H9 (cell line): ENCODE measurements at regions not wholly inside any gene's neighbourhood (a gene's known extent, or its start where the extent isn't known, plus 50 kb on each side); places are given as distances from the start of the nearest gene placed in this dataset.

Experiments
- DNase-seq: peaks from one replicate; pipeline ENCODE4 v3.0.0-alpha.2; 2017
- H2AFZ ChIP-seq: one replicate; pipeline ENCODE4 v1.6.1; 2013; ENCODE audit warnings: mild to moderate bottlenecking, low read length, control low read depth, moderate library complexity
- H2AK5ac ChIP-seq: 2 replicates; pipeline ENCODE4 v1.6.1; 2013; ENCODE audit warnings: low read length, control low read depth, mixed read lengths; ENCODE audit not compliant: insufficient read length
- H2BK120ac ChIP-seq: one replicate; pipeline ENCODE4 v1.6.1; 2013; ENCODE audit warnings: low read depth, mild to moderate bottlenecking, low read length, control low read depth, inconsistent platforms; ENCODE audit not compliant: poor library complexity, severe bottlenecking
- H2BK12ac ChIP-seq: 2 replicates; pipeline ENCODE4 v1.6.1; 2013; ENCODE audit warnings: low read length, control low read depth, mixed read lengths, low read depth; ENCODE audit not compliant: insufficient read length
- H2BK15ac ChIP-seq: 2 replicates; pipeline ENCODE4 v1.6.1; 2013; ENCODE audit warnings: low read depth, low read length, control low read depth
- H2BK20ac ChIP-seq: one replicate; pipeline ENCODE4 v1.6.1; 2013; ENCODE audit warnings: low read depth, mild to moderate bottlenecking, low read length, control low read depth, inconsistent platforms; ENCODE audit not compliant: poor library complexity, severe bottlenecking
- H2BK5ac ChIP-seq: 2 replicates; pipeline ENCODE4 v1.6.1; 2013; ENCODE audit warnings: low read length, control low read depth, mixed read lengths; ENCODE audit not compliant: insufficient read length
- H3K14ac ChIP-seq: 2 replicates; pipeline ENCODE4 v1.6.1; 2013; ENCODE audit warnings: low read length, control low read depth; ENCODE audit not compliant: insufficient read depth
- H3K18ac ChIP-seq: 2 replicates; pipeline ENCODE4 v1.6.1; 2013; ENCODE audit warnings: low read depth, mild to moderate bottlenecking, mixed read lengths, low read length, control low read depth; ENCODE audit not compliant: insufficient read length
- H3K23ac ChIP-seq: 2 replicates; pipeline ENCODE4 v1.6.1; 2013; ENCODE audit warnings: low read length, control low read depth, mixed read lengths, low read depth; ENCODE audit not compliant: insufficient read length
- H3K23me2 ChIP-seq: 2 replicates; pipeline ENCODE4 v1.6.1; 2013; ENCODE audit warnings: low read depth, mild to moderate bottlenecking, mixed read lengths, low read length, control low read depth; ENCODE audit not compliant: insufficient read length, poor library complexity, severe bottlenecking
- H3K27ac ChIP-seq: 2 replicates; pipeline ENCODE4 v1.5.1; 2013; ENCODE audit warnings: low read length, control low read depth, mixed read lengths, low read depth; ENCODE audit not compliant: insufficient read length
- H3K27me3 ChIP-seq: 2 replicates; pipeline ENCODE4 v1.6.1; 2013; ENCODE audit warnings: low read length, control low read depth, inconsistent platforms; ENCODE audit not compliant: insufficient read depth
- H3K4ac ChIP-seq: 2 replicates; pipeline ENCODE4 v1.6.1; 2013; ENCODE audit warnings: low read depth, mild to moderate bottlenecking, control low read depth, inconsistent platforms, low read length, moderate library complexity
- H3K4me1 ChIP-seq: 2 replicates; pipeline ENCODE4 v1.6.1; 2013; ENCODE audit warnings: low read length, control low read depth, inconsistent platforms; ENCODE audit not compliant: insufficient read depth
- H3K4me2 ChIP-seq: 2 replicates; pipeline ENCODE4 v1.6.1; 2013; ENCODE audit warnings: low read length, control low read depth, mixed read lengths; ENCODE audit not compliant: insufficient read length, insufficient read depth
- H3K56ac ChIP-seq: 2 replicates; pipeline ENCODE4 v1.6.1; 2013; ENCODE audit warnings: low read depth, mild to moderate bottlenecking, mixed read lengths, low read length, control low read depth; ENCODE audit not compliant: insufficient read length
- H3K79me1 ChIP-seq: 2 replicates; pipeline ENCODE4 v1.6.1; 2013; ENCODE audit warnings: low read depth, mild to moderate bottlenecking, moderate library complexity, low read length, control low read depth, inconsistent platforms; ENCODE audit not compliant: insufficient read depth, poor library complexity, severe bottlenecking
- H3K79me2 ChIP-seq: 2 replicates; pipeline ENCODE4 v1.6.1; 2013; ENCODE audit warnings: low read length, control low read depth, inconsistent platforms; ENCODE audit not compliant: insufficient read depth
- H3K9ac ChIP-seq: 2 replicates; pipeline ENCODE4 v1.6.1; 2013; ENCODE audit warnings: low read length, control low read depth, mixed read lengths; ENCODE audit not compliant: insufficient read length; ENCODE audit errors: extremely low read depth
- H3K9me3 ChIP-seq: one replicate; pipeline ENCODE4 v1.6.1; 2013; ENCODE audit warnings: low read depth, low read length, inconsistent platforms; ENCODE audit not compliant: control insufficient read depth
- H3T11ph ChIP-seq: one replicate; pipeline ENCODE4 v1.6.1; 2013; ENCODE audit warnings: mild to moderate bottlenecking, low read length, control low read depth, inconsistent platforms
- H4K20me1 ChIP-seq: one replicate; pipeline ENCODE4 v1.6.1; 2013; ENCODE audit not compliant: control insufficient read depth, insufficient read length, insufficient read depth
- H4K5ac ChIP-seq: 2 replicates; pipeline ENCODE4 v1.6.1; 2013; ENCODE audit warnings: low read depth, mild to moderate bottlenecking, mixed read lengths, low read length, control low read depth; ENCODE audit not compliant: insufficient read length
- H4K8ac ChIP-seq: replicated peaks from 2 replicates; pipeline ENCODE4 v1.6.1; 2013; ENCODE audit warnings: low read length, control low read depth, mixed read lengths, low read depth; ENCODE audit not compliant: insufficient read length
- H4K91ac ChIP-seq: 2 replicates; pipeline ENCODE4 v1.6.1; 2013; ENCODE audit warnings: low read depth, mild to moderate bottlenecking, moderate library complexity, mixed read lengths, low read length, control low read depth; ENCODE audit not compliant: insufficient read length
- H3K27ac Mint-ChIP-seq, 3 experiments: 2 replicates in 2 of 3; 3 replicates in 1 of 3; pipeline ENCODE4 v1.8.0; 2020 to 2021; ENCODE audit warnings: mixed read lengths in 3 of 3, mild to moderate bottlenecking in 1 of 3, moderate library complexity in 1 of 3
- H3K27me3 Mint-ChIP-seq: 2 replicates; pipeline ENCODE4 v1.8.0; 2021; ENCODE audit warnings: low read depth, mild to moderate bottlenecking, moderate library complexity, mixed read lengths
- H3K36me3 Mint-ChIP-seq, 3 experiments: 2 replicates in 2 of 3; 3 replicates in 1 of 3; pipeline ENCODE4 v1.8.0; 2020 to 2021; ENCODE audit warnings: low read depth in 3 of 3, mixed read lengths in 3 of 3; ENCODE audit not compliant: insufficient read depth in 1 of 3
- H3K4me1 Mint-ChIP-seq, 2 experiments: 2 replicates each; pipeline ENCODE4 v1.8.0; 2020; ENCODE audit warnings: mixed read lengths in 2 of 2
- H3K4me3 Mint-ChIP-seq, 2 experiments: 2 replicates in 1 of 2; 3 replicates in 1 of 2; pipeline ENCODE4 v1.8.0; 2020 to 2021; ENCODE audit warnings: mild to moderate bottlenecking in 2 of 2, mixed read lengths in 2 of 2, moderate library complexity in 1 of 2
- H3K9me3 Mint-ChIP-seq, 2 experiments: 2 replicates in 1 of 2; 3 replicates in 1 of 2; pipeline ENCODE4 v1.8.0; 2020; ENCODE audit warnings: mild to moderate bottlenecking in 2 of 2, mixed read lengths in 2 of 2, moderate library complexity in 1 of 2
- CTCF ChIP-seq: fragments of 200-600 bp; sonication (generic); conservative IDR thresholded peaks from 3 replicates; pipeline ENCODE4 v1.8.0; 2021; ENCODE audit warnings: antibody characterized with exemption, mild to moderate bottlenecking
- WGBS: extraction: QIAGEN DNeasy Blood & Tissue Kit; methylation state at CpG from one replicate; pipeline ENCODE4 v1.1.7; 2013; ENCODE audit warnings: missing lambda C conversion rate, low lambda C conversion rate, mixed read lengths; ENCODE audit not compliant: insufficient read length; ENCODE audit errors: extremely low coverage; 5-methylcytosine and 5-hydroxymethylcytosine counted together

- H3K56ac ChIP-seq, result no peak overlapping the region
- no peak overlapping the region for H3K4ac ChIP-seq
- H2BK120ac ChIP-seq, result no peak overlapping the region
- H3K23me2 ChIP-seq, result no peaks in the 10 kb centered on the region
- no peaks in the 10 kb centered on the region for H3K79me2 ChIP-seq
- no peak for TF ChIP-seq CTCF
- H4K8ac ChIP-seq, result no peak overlapping the region
- no peak overlapping the region for H2AFZ ChIP-seq
- H3K4me1 Mint-ChIP-seq, result peaks cover 21 to 22% of the 10 kb centered on the region in 2 experiments
- peaks cover 0 to 7% (median 0%) of the 10 kb centered on the region in 3 experiments; a peak in 2 of 7 replicates for H3K36me3 Mint-ChIP-seq
- no peak for DNase-seq
- H3K14ac ChIP-seq, result no peak overlapping the region
- no peak overlapping the region for H3T11ph ChIP-seq
- no peaks in the 10 kb centered on the region for H3K79me1 ChIP-seq
- H3K27ac ChIP-seq, result no peak overlapping the region
- H3K4me2 ChIP-seq, result no peak overlapping the region
- H2BK5ac ChIP-seq, result no peak overlapping the region
- peaks cover 0 to 4% of the 10 kb centered on the region in 2 experiments; a peak in 3 of 5 replicates for H3K9me3 Mint-ChIP-seq
- no peak overlapping the region for H3K23ac ChIP-seq
- H2BK12ac ChIP-seq, result no peak overlapping the region
- H3K9ac ChIP-seq, result no peak overlapping the region
- H3K4me1 ChIP-seq, result no peaks in the 10 kb centered on the region
- H4K5ac ChIP-seq, result no peak overlapping the region
- H4K91ac ChIP-seq, result no peak overlapping the region
- no peaks in the 10 kb centered on the region for H4K20me1 ChIP-seq
- no CpG with 5 or more reads among the region's 1 CpG for WGBS
- no peak overlapping the region for H2BK20ac ChIP-seq
- no peaks in the 10 kb centered on the region for H3K9me3 ChIP-seq
- no peak overlapping the region for H2BK15ac ChIP-seq
- H3K18ac ChIP-seq, result no peak overlapping the region
- H2AK5ac ChIP-seq, result no peak overlapping the region
- H3K27ac Mint-ChIP-seq, result no peak overlapping the region
- H3K4me3 Mint-ChIP-seq, result no peak overlapping the region
- peaks cover 3% of the 10 kb centered on the region; the same call in 1 of the 2 replicates for H3K27me3 ChIP-seq
- H3K27me3 Mint-ChIP-seq, result peaks cover 88% of the 10 kb centered on the region
Observed at GRCh38 chr7:115300231-115300870, 378.5 kb downstream of the MDFIC start.
